ENCODE measurements at regions not wholly inside any gene's neighbourhood (a gene's known extent, or its start where the extent isn't known, plus 50 kb on each side); places are given as distances from the start of the nearest gene placed in this dataset.

- Histone ChIP-seq H3K56ac (ENCODE audit: extremely low read depth, insufficient read depth, low read length) (no peak overlapping the region), H3K4me2 (ENCODE audit: low read depth, low read length) (no peak overlapping the region), H3K79me1 (ENCODE audit: low read depth in 1 of 2, low read length in 2 of 2) (no peaks in the 10 kb centered on the region), H2AK9ac (replicated peaks; ENCODE audit: low read depth, low read length, poor library complexity) (no peak overlapping the region), H3K27me3 (ENCODE audit: control insufficient read depth, insufficient read depth, low read length) (no peaks in the 10 kb centered on the region), H3K23ac (ENCODE audit: low read depth, low read length) (no peak overlapping the region), H2AK5ac (ENCODE audit: low read depth, low read length) (no peak overlapping the region), H3K9me1 (ENCODE audit: insufficient read depth, low read length) (no peaks in the 10 kb centered on the region), H2BK120ac (ENCODE audit: low read depth, low read length) (no peak overlapping the region), H2BK15ac (ENCODE audit: low read depth, low read length) (no peak overlapping the region), H4K5ac (ENCODE audit: low read depth, low read length) (no peak overlapping the region), H2AFZ (replicated peaks; ENCODE audit: low read length, poor library complexity) (no peak overlapping the region), H3K9me3 (ENCODE audit: control insufficient read depth, insufficient read depth, low read length) (no peaks in the 10 kb centered on the region), H3K36me3 (ENCODE audit: control insufficient read depth, insufficient read depth, low read length) (no peaks in the 10 kb centered on the region), H3K4me3 (ENCODE audit: insufficient read depth, low read depth, low read length) (no peak overlapping the region), H3K4me1 (ENCODE audit: control insufficient read depth, insufficient read depth, low read length) (no peaks in the 10 kb centered on the region), H2BK20ac (ENCODE audit: low read depth, low read length) (no peak overlapping the region), H3K9ac (ENCODE audit: low read depth, low read length) (no peak overlapping the region), H4K8ac (ENCODE audit: low read depth in 2 of 2, low read length in 2 of 2) (no peak overlapping the region), H3K4ac (ENCODE audit: low read depth, low read length) (no peak overlapping the region), H3K14ac (replicated peaks; ENCODE audit: low read depth, low read length) (no peak overlapping the region), H3K18ac (ENCODE audit: low read depth, low read length) (no peak overlapping the region), H2BK5ac (ENCODE audit: low read depth, low read length, poor library complexity, severe bottlenecking) (no peak overlapping the region), H4K91ac (ENCODE audit: insufficient read depth, low read depth, low read length) (no peak overlapping the region), H3K27ac (ENCODE audit: insufficient read depth, low read length) (no peak overlapping the region), H4K20me1 (ENCODE audit: insufficient read depth, low read length) (no peaks in the 10 kb centered on the region)
- 100% methylated on average over 1 of the region's 2 CpGs; no CpG with 5 or more reads in 1 of the 2 experiments for WGBS, 2 experiments (ENCODE audit: extremely low coverage in 2 of 2, insufficient read length in 1 of 2)
- no peak for ATAC-seq (ENCODE audit: low read depth)
- BruUV-seq (replicated peaks), result no TSS peak
- ChIA-PET CTCF (no interaction called here), POLR2A (ENCODE audit: unreplicated experiment) (no interaction called here)
- dilution Hi-C loops (cut with HindIII; ENCODE audit: low sequenced_read_pairs, unreplicated experiment), result no loop called here
- in situ Hi-C loops (cut with MboI; ENCODE audit: low sequenced_read_pairs), result no loop called here
- intact Hi-C loops (cut with micrococcal nuclease), result no loop called here
- TF ChIP-seq MAZ (IDR thresholded peaks at IDR 0.05; ENCODE audit: borderline replicate concordance, low read depth, low read length) (no peak), CHD1 (IDR thresholded peaks at IDR 0.05; ENCODE audit: low read depth, low read length) (no peak), USF2 (IDR thresholded peaks at IDR 0.05; ENCODE audit: low read depth, low read length) (no peak), RFX5 (IDR thresholded peaks at IDR 0.05; ENCODE audit: low read depth, low read length) (no peak), ELK1 (IDR thresholded peaks at IDR 0.05; ENCODE audit: borderline replicate concordance, low read depth, low read length) (no peak)
- no peak for DNase-seq
Measured at GRCh38 chr11:91314521-91314920, 910.1 kb upstream of the FAT3 start.

Measured in IMR-90 (cell line).